ENCODE measurements at regions not wholly inside any gene's neighbourhood (a gene's known extent, or its start where the extent isn't known, plus 50 kb on each side); places are given as distances from the start of the nearest gene placed in this dataset.
"Not testable (repeated sequence)": the region's sequence is repeated elsewhere in the genome, so short reads cannot be mapped to it uniquely, and the experiment has no call there.

- TF ChIP-seq CSRNP3 (CRISPR knock-in tag; IDR thresholded peaks at IDR 0.05) = no peak
Observed at GRCh38 chr1:165114022-165114888, 242.3 kb downstream of the LMX1A start (continued).

- TF ChIP-seq ZNF70 (CRISPR knock-in tag; IDR thresholded peaks at IDR 0.05) = no peak
- no peak for TF ChIP-seq GLIS3 (CRISPR knock-in tag; IDR thresholded peaks at IDR 0.05)
- no peak for TF ChIP-seq CSRNP3 (CRISPR knock-in tag; IDR thresholded peaks at IDR 0.05)
- no peak for TF ChIP-seq ZFP30 (CRISPR knock-in tag; IDR thresholded peaks at IDR 0.05)
- TF ChIP-seq TSHZ2 (CRISPR knock-in tag; IDR thresholded peaks at IDR 0.05) = no peak
- TF ChIP-seq SNAI2 (CRISPR knock-in tag; IDR thresholded peaks at IDR 0.05) = no peak
- no peak for TF ChIP-seq ARNTL (CRISPR knock-in tag; IDR thresholded peaks at IDR 0.05; ENCODE audit: borderline replicate concordance, low read depth)
- no peak for TF ChIP-seq ESRRG (CRISPR knock-in tag; IDR thresholded peaks at IDR 0.05)
- TF ChIP-seq OSR1 (CRISPR knock-in tag; IDR thresholded peaks at IDR 0.05) = no peak
- TF ChIP-seq ZNF8 (CRISPR knock-in tag; IDR thresholded peaks at IDR 0.05) = no peak
- TF ChIP-seq, protein P1, sequence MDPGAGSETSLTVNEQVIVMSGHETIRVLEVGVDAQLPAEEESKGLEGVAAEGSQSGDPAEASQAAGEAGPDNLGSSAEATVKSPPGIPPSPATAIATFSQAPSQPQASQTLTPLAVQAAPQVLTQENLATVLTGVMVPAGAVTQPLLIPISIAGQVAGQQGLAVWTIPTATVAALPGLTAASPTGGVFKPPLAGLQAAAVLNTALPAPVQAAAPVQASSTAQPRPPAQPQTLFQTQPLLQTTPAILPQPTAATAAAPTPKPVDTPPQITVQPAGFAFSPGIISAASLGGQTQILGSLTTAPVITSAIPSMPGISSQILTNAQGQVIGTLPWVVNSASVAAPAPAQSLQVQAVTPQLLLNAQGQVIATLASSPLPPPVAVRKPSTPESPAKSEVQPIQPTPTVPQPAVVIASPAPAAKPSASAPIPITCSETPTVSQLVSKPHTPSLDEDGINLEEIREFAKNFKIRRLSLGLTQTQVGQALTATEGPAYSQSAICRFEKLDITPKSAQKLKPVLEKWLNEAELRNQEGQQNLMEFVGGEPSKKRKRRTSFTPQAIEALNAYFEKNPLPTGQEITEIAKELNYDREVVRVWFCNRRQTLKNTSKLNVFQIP (CRISPR knock-in tag; IDR thresholded peaks at IDR 0.05; ENCODE audit: borderline replicate concordance, low read depth) = no peak
- TF ChIP-seq TCF4 (CRISPR knock-in tag; IDR thresholded peaks at IDR 0.05; ENCODE audit: borderline replicate concordance) = no peak
- no peak for TF ChIP-seq TOX (CRISPR knock-in tag; IDR thresholded peaks at IDR 0.05; ENCODE audit: borderline replicate concordance)
- TF ChIP-seq ZNF565 (CRISPR knock-in tag; conservative IDR thresholded peaks at IDR 0.05; ENCODE audit: low read depth) = no peak
- TF ChIP-seq RARB (CRISPR knock-in tag; IDR thresholded peaks at IDR 0.05) = no peak
- TF ChIP-seq, protein P2, sequence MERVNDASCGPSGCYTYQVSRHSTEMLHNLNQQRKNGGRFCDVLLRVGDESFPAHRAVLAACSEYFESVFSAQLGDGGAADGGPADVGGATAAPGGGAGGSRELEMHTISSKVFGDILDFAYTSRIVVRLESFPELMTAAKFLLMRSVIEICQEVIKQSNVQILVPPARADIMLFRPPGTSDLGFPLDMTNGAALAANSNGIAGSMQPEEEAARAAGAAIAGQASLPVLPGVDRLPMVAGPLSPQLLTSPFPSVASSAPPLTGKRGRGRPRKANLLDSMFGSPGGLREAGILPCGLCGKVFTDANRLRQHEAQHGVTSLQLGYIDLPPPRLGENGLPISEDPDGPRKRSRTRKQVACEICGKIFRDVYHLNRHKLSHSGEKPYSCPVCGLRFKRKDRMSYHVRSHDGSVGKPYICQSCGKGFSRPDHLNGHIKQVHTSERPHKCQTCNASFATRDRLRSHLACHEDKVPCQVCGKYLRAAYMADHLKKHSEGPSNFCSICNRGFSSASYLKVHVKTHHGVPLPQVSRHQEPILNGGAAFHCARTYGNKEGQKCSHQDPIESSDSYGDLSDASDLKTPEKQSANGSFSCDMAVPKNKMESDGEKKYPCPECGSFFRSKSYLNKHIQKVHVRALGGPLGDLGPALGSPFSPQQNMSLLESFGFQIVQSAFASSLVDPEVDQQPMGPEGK (CRISPR knock-in tag; IDR thresholded peaks at IDR 0.05; ENCODE audit: borderline replicate concordance) = no peak
Observed at GRCh38 chr1:165112260-165112659, 244.3 kb downstream of the LMX1A start.

DNA sequence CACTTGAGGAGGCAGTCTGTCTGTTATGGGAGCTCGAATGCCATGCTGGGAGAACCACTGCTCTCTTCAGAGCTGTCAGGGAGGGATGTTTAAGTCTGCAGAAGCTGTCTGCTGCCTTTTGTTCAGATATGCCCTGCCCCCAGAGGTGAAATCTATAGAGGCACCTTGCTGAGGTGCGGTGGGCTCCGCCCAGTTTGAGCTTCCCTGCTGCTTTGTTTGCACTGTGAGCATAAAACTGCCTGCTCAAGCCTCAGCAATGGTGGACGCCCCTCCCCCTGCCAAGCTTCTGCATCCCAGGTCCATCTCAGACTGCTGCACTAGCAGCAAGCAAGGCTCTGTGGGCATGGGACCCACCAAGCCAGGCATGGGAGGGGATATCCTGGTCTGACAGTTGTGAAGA, 247.5 kb downstream of the LMX1A start:
- no peak for ATAC-seq
- TF ChIP-seq, protein P1 (CRISPR knock-in tag; IDR thresholded peaks at IDR 0.05; ENCODE audit: borderline replicate concordance, low read depth) = no peak
- no peak for TF ChIP-seq TSHZ2 (CRISPR knock-in tag; IDR thresholded peaks at IDR 0.05)
- no peak for TF ChIP-seq ZC3H10 (CRISPR knock-in tag; IDR thresholded peaks at IDR 0.05)
- TF ChIP-seq ARNTL (CRISPR knock-in tag; IDR thresholded peaks at IDR 0.05; ENCODE audit: borderline replicate concordance, low read depth) = no peak
- no peak for TF ChIP-seq ZNF565 (CRISPR knock-in tag; conservative IDR thresholded peaks at IDR 0.05; ENCODE audit: low read depth)
- no peak for TF ChIP-seq ZFP30 (CRISPR knock-in tag; IDR thresholded peaks at IDR 0.05)
- no peak for TF ChIP-seq ZNF8 (CRISPR knock-in tag; IDR thresholded peaks at IDR 0.05)
- no peak for TF ChIP-seq CSDC2 (CRISPR knock-in tag; IDR thresholded peaks at IDR 0.05)
- no peak for TF ChIP-seq TOX (CRISPR knock-in tag; IDR thresholded peaks at IDR 0.05; ENCODE audit: borderline replicate concordance)

More at GRCh38 chr1:165112260-165112659, 244.3 kb downstream of the LMX1A start:
- ATAC-seq = no peak

DNA sequence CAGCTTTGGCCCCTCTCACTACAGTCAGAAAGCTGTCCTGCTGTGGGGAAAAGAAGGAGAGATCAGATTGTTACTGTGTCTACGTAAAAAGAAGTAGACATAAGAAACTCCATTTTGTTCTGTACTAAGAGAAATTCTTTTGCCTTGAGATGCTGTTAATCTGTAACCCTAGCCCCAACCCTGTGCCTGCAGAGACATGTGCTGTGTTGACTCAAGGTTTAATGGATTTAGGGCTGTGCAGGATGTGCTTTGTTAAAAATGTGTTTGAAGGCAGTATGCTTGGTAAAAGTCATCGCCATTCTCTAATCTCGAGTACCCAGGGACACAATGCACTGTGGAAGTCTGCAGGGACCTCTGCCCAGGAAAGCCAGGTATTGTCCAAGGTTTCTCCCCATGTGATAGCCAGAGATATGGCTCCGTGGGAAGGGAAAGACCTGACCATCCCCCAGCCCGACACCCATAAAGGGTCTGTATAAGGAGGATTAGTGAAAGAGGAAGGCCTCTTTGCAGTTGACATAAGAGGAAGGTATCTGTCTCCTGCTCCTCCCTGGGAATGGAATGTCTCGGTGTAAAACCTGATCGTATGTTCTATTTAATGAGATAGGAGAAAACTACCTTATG, 263.9 kb downstream of the LMX1A start:
- ATAC-seq = not testable (repeated sequence)
